ENCODE measurements at regions not wholly inside any gene's neighbourhood (a gene's known extent, or its start where the extent isn't known, plus 50 kb on each side); places are given as distances from the start of the nearest gene placed in this dataset.

GRCh38 chr5:169354263-169354662 lies 53.3 kb upstream of the SLIT3 start:
- DNase-seq (ENCODE audit: low read depth in 2 of 2): no peak

- DNase-seq (ENCODE audit: low read depth in 2 of 2): no peak
Observed at GRCh38 chr5:169352901-169353300, 52.0 kb upstream of the SLIT3 start.

- no peak for DNase-seq (ENCODE audit: low read depth in 2 of 2)
Observed at GRCh38 chr5:169351721-169352120, 50.8 kb upstream of the SLIT3 start.

- peak; percentile 99 for DNase-seq (ENCODE audit: low read depth in 2 of 2)
Observed at GRCh38 chr5:169350759-169351240, 49.9 kb upstream of the SLIT3 start.
